HG03064 (cell line): ENCODE measurements at regions not wholly inside any gene's neighbourhood (a gene's known extent, or its start where the extent isn't known, plus 50 kb on each side); places are given as distances from the start of the nearest gene placed in this dataset.

Experiments
- ATAC-seq: cut with Tn5 transposase; IDR thresholded peaks from one replicate; pipeline ENCODE4 v1.9.1; 2021; ENCODE audit warnings: low read depth; ENCODE audit not compliant: unreplicated experiment

DNA sequence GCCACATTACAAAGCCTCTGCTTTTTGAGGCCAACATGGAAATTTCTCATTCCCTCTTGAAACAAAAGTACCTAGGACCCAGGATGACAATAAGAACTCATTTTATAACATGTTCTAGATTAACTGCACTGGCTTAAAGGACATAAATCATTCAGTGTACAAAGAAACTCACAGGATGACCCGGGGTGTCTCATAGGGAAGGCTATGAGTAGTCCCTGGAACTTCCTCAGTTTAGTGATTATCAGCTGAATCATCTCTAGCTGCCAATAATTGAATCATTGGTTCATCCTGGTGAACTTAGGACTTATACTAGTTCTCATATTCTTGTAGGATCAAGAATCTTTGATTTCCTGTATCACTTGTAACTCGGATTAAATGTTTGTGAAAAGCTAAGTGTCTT, 95.8 kb upstream of the WDR1 start:
- no peak for ATAC-seq

DNA sequence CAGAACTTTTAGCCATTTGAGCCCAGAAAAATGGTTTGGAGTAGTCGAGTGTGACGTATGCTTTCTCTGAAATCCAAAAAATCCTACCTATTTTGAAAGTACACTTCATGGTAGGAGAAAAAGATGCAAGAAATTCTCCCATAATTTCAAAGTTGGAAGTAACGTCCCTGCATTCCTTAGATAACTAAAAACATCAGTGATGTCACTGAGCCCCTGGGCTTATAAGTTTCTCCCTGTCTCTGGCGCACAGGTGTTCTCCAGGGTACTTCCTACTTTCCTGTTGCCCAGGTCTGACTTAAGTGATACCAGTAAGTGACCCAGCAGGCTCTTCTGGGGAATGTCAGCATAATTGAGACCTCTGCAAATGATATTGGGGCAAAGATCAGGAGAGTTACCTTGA, 90.5 kb upstream of the WDR1 start:
- no peak for ATAC-seq

DNA sequence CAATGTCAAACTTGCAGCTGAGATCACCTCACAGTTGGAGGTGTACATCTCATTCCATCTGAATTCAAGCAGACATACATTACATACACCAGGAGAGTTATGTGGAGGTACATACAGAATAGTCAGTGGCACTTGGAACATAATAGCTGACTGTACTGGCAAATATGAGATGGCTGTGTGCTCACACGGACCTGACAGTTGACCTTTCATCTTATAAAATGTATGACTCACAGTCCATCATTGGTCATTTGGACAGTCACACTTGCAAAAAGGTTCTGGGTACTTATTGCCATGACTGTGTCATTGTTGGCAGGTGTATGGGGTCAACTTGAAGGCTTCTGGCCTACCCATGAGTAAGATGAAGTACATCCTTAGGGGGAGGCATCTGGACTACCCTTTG, 88.6 kb upstream of the WDR1 start:
- ATAC-seq: no peak

DNA sequence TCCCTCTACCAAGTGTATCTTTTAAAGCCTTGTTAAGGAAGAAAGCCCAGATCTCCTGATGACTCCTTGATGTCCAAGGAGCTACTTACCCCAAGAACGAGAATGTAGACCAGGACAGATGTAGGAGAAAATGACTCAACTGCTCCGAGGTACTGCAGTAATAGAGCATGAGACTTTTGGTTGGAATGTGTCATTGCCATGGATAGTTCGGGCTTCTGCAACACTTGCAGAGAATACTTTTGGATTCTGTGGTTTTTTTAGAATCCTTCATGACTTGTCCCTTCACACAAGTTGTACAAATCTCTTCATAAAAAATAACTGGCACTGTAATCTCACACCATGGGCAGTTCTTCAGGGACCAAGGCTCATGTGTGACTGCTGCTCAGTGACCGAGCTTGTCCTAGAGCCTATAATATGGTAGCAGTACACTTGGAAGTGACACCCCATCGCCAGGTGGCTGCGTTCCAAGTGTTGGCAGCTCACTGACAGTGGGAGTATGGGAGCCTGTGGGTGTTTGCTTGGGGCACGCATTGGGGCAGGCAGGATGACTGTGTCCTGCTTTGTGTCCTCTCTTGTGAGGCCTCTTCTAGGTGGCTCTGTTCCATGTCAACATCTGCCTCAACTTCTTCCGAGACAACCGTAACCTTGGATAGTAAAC, 87.9 kb upstream of the WDR1 start:
- no peak for ATAC-seq

DNA sequence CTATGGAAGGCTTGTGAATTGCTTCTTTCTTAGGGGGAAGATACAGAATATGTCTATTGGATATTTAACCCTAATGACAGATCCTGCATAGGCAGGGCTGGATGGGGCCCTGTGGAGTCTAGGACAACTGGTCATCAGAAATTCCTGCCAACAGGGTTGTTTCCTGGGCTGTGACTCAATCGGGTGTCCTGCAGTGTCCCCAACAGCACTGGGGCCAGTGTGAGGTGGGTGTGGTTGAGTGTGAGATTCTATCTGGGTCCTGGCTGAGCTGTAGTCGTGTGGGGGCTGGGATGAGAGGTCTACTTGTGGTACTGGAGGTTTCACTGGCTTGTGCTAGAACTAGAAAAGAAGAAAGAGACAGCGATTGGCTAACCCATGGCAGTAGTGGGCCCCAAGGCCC, 87.3 kb upstream of the WDR1 start:
- no peak for ATAC-seq

DNA sequence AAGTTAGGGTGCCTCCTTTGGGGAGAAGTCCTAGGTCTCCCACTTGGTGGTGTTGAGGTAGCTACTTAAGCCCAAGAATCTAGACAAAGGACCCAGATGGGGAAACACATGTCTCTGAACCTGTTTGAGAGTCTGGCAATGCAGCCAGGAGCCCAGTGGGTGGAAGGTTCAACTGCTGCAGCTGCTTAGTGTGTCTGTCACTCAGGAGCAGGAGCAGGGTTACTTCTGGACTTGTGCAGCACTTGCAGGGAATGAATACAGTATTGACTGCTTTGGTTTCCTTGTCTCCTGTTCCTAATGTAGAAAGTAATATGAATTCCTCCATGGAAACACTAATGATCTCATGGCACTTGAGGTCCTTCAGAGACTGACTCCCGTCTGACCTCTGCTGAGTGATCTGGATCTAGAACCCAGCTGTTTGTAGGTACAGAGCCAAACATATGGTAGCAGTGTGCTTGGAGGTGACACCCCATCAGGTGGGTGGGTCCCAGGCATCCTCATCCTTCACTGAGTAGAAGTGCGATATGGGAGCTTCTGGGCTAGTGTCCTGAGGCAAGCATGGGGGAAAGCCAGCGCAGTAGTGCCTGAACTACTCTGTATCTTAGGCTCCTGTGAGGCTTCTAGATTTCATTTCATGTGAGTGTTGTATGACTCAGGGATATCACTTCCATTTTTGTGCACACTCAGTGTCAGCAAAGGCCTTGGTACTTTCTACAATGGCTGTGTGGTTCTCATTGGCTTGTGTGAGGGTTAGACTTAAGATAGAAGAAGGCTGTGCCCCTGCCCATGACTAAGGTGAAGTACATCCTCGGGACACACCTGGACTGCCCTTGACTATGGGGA, 85.0 kb upstream of the WDR1 start:
- ATAC-seq: no peak

DNA sequence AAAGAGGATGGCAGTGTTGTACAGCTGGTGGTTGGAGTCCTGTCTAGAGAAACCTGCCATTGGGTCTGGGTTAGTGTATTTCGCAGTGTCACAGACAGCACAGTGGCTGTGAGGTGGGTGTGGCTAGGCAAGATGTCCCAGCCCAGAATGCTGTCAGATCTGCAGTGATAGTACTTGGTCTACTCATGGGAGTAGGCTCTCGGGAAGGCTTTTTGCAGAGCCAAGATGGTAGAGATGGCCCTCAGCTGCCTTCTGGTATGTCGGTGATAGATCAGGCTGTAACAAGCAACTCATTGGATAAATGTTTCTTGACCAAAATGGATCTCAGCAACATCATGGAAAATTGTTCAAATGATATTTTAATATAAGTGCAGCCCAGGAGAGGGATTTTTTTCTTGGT, 84.3 kb upstream of the WDR1 start:
- no peak for ATAC-seq

DNA sequence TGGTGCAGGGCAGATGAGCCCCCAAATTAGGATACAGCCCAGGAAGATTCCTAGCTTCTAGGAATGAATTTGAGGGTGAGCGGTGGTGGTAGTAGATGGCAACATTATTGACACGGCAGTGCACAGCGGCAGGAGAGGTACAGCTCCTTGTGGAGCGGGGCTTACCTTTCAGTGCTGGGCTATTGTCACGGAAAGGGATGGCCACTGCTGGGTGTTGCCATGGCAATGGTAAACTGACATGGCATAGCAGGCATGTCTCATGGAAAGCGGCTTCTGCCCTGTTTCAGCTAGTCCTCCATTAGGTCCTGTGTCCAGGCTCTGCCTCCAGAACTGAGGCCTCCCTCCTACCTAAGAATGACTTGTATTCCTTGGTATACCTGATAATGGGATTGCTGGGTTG, 81.8 kb upstream of the WDR1 start:
- ATAC-seq: no peak

DNA sequence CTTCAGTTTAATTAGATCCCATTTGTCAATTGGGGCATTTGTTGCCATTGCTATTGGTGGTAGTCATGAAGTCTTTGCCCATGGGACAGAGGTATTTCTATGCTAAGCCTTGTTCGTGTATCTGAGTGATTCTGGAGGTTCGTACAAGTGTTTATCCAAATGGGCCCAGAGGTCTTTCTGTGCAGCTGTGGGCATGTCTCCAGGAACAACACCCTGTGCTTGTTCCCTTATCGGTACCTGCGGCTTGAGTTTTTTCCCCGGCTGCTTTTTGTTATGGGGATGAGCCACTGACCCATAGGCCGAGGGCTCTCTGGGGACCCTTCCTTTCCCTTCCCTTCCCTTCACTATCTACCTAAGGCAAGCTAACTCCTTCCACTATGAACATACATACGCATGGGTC, 81.4 kb upstream of the WDR1 start:
- no peak for ATAC-seq

DNA sequence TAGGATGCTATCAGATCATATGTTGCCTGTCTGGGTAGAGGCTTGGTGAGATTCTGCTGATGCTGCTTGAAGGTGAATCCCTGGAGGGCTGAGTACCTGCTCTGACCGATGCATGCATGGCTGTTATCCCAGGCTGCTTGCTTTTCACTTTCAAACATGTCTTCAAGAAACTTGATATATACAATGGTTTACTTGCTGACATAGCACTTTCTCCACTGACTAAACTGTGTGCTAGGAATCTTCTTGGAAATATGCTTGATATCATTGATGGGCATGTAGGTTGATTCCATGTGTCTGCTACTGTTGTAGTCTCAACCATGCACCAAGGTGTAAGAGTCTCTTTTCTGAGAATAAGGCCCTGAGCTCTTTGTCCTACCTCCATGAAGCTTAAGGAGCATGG, 79.6 kb upstream of the WDR1 start:
- ATAC-seq: no peak

DNA sequence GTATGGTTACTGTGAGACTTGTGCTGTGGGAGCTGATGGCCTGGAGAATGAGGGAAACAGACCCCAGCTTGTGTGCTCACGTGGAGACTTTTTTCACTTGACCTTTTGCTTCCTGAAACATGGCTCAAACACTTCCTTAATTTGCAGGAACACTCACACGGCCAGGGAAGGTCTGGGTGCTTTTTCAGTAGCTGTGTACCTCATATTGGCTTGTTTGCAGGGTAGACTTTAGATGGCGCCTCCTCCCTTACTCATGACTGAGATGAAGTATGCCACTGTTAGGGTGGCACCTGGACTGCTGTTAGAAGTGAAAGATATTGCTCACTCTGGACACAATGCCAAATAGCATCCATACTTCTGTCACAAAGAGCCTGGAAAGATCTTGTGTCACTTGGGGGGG, 75.7 kb upstream of the WDR1 start:
- no peak for ATAC-seq

DNA sequence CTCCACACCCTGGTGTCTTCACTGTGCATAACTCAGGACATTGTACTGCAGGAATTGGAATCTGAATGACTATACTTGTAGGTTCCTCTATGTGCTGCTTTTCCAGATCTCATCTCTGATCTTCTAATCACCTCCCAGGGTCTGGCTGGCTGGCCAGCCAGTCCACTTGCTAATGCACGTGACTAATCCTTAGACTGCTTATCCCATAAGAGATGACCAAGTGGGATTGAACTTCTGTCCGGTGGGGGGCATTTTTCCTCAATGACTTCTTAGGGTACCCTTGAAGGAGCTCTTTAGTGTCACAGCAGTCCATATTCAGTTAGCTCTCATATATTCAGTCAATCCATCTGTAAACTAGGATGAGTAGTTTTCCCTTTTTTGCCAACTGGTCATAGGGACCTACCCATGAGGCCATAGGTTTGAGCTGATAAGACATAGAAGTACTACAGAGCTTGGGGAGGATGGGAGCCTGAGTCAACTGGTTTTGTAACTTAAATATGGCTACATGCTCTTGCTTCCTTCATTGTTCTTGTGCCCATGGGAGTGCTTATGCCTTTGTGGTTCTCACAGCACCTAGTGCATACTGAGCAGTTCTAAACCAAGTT, 71.9 kb upstream of the WDR1 start:
- no peak for ATAC-seq

DNA sequence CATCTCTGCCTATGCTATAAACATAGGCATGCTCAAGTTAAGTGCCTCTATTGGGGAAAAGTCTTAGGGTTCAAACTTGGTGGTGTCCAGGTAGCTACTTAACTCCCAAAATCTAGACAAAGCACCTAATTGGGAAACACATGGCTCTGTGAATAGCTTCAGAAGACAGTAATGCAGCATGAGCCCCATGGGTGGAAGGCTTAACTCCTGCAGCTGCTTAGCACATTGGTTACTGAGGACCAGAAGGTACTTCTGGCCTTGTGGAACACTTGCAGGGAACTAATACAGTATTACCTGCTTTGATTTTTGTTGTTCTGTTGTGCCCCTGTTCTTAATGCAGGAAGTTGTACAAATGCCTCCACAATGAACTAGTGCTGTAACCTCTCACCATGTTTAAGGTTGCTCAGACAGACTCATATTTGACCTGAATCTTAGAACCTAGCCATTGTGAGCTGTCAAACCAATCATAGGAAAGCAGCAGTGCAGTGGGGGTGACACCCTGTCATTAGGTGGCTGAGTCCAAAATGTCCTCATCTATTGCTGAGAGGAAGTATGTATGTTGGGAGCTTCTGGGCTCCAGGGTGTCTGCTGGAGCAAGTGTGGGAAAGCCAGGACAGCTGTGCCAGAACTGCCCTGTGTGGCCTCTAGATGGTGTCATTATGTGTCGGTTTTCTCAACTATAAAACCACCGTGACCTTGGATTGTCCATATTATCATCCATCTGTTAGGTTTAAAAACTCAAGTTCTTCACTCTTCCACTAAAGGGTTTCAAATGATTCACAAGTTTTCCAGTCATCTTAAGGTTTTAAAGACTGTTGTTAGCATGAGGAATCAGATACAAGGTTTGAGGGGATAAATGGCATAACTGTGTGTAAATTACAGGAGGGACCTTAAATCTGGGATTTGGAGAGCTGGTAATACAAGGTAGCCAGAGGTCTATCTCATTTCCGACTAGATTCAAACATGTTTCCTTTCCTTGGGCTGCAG, 69.9 kb upstream of the WDR1 start:
- no peak for ATAC-seq

DNA sequence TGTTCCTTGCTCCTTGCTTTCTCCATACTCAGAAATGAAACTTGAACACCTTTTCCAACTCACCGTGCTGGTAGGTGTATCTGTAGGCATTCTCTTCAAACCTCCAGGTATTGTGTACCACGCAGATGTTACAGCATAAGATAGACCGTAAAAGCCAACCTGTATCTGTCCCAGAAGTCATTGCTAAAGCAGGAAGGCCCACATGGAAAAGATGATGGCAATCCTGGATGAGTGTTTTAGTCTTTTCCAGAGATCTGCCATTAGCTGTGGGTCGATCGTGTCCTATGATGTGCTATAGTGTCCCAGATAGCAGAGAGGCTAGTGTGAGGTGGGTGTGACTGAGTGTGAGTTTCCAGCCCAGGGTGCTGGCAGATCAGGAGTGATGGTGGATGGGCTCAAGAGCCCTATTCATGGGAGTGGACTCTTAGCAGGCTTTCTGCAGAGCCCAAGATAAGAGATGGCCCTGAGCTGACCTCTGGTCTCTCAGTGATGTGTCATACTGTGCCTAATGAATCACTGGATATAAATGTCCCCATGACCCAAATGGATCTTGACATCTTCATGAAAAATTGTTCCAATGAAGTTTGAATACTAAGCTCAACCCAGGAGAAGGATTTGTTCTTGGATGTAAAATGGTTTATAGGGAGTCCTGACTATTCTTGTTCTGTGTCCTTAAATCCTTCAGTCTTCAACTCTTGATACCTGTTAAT, 69.1 kb upstream of the WDR1 start:
- no peak for ATAC-seq

DNA sequence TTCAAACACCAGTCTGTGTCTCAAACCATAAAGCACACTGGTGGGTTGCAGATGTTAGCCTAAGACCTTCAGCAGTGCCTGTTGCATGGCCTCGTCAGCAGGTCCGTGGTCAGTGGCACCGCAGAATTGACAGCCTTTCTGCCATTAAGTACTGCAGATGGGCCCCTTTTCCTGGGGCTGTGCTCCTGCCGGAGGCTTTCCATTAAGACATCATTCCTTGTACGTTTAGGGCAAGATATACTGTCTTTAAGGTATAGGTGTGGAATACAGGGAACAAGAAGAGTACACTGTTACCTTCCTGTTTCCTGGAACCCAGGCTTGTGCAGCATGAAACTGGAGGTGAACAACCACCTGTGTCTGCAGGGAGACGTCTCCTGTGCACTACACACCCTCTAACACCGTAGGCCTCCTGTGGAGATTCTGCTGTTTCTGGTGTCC, 67.9 kb upstream of the WDR1 start:
- no peak for ATAC-seq

DNA sequence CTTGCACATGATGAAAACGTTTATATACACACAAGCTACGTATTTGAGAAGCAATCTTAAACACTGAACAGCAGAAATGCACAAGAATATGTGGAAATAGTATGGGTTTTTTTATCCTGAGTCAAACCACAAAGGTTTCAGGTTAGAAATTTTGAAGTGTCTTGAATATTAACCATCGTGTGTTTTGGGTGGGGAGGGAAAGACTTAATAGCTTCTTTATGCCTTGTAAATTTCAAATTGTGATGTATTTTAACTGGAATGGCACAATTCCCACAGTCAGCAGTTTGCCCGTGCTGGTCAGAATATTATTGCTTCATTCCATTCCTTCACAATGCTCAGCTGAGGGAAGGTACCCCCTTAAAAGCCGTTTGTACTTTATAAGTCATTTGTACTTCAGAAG, 67.4 kb upstream of the WDR1 start:
- no peak for ATAC-seq

DNA sequence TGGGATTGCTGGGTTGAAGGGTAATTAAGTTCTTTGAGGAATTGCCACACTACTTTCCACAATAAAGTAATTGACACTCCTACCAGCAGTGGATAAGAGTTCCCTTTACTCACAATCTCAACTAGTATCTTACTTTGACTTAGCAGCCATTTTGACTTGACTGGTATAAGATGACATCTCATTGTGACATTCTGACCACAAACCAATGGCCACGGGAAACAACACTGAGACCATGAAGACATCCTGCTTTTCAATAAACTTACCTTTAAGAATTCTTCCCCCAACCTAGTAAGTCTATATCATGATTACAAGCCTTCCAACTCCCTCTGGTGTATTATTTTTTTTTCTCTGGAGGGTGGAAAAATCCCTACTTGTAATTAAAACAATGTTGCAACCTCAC, 66.9 kb upstream of the WDR1 start:
- ATAC-seq: no peak

DNA sequence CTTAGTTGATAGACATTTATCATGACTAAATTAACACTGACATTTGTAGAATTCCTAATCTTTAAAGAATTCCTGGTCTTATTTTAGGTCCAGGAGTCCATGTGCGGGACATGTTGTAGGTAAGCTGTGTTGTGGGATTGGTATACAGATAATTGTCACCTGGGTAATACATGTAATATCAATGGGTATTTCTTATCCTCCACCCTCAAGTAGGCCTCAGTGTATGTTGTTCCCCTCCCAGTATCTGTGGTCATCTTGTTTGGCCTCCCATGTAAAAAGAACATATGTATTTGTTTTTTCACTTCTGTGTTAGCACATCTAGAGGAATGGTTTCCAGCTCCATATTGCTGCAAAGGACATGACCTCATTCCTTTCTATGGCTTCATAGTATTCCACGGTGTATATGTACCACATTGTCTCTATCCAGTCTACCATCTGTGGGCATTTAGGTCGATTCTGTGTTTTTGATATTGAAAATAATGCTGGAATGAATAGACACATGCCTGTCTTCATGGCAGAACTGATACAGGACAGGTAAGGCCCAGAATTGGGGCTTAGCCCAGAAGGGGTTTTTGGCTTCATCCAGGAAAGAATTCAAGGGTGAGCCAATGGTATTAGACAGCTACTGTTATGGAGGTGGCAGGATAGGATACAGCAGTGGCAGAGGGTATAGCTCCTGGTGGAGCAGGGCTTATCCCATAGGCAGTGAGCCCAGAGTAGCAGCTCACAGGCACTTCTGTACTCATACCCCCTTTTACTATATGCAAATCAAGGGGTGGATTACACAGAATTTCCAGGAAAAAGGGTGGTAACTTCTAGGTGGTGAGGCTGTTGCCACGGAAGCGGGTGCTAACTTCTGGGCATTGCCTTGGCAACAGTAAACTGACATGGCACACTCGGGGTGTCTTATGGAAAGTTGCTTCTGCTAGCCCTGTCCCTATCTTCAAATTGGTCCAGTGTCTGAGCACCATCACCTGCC, 66.1 kb upstream of the WDR1 start:
- ATAC-seq: no peak
